ENCODE measurements at regions not wholly inside any gene's neighbourhood (a gene's known extent, or its start where the extent isn't known, plus 50 kb on each side); places are given as distances from the start of the nearest gene placed in this dataset.
"Not testable (repeated sequence)": the region's sequence is repeated elsewhere in the genome, so short reads cannot be mapped to it uniquely, and the experiment has no call there.

DNA sequence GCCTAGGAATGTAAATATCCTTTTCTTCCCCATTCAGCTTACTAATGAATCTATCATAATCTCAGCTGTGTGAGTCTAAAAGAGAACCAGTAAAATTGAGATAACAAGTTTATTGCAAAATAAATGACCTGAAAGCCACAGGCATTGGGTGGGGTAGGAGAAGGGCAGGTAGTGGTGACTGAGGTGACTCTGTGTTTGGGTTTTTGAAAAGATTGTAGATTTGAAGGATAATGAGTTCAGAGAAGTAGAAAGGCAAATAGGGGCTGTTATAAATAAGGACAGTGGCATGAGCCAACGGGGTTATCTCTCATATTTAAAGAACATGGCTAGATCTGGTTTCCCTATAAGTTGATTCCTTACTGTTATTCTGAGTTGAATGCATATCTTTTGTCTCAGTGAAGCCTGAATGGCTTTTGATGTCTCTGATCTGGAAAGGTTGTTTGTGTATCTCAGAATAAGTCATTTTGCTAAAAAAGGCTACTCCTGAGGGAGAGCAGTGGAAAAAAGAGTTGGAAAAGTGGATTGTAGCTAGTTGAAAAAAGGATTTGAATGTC, 92.3 kb upstream of the TPTE start:
- not testable (repeated sequence) for TF ChIP-seq POLR2A (IDR thresholded peaks at IDR 0.05; ENCODE audit: low read length); RAD21 (conservative IDR thresholded peaks at IDR 0.05 in 1 of 2, IDR thresholded peaks at IDR 0.05 in 1 of 2)

All from A549 (cell line).